H9 (cell line): ENCODE measurements at regions not wholly inside any gene's neighbourhood (a gene's known extent, or its start where the extent isn't known, plus 50 kb on each side); places are given as distances from the start of the nearest gene placed in this dataset.

Experiments
- DNase-seq: peaks from one replicate; pipeline ENCODE4 v3.0.0-alpha.2; 2017
- H2AFZ ChIP-seq: one replicate; pipeline ENCODE4 v1.6.1; 2013; ENCODE audit warnings: mild to moderate bottlenecking, low read length, control low read depth, moderate library complexity
- H2AK5ac ChIP-seq: 2 replicates; pipeline ENCODE4 v1.6.1; 2013; ENCODE audit warnings: low read length, control low read depth, mixed read lengths; ENCODE audit not compliant: insufficient read length
- H2BK120ac ChIP-seq: one replicate; pipeline ENCODE4 v1.6.1; 2013; ENCODE audit warnings: low read depth, mild to moderate bottlenecking, low read length, control low read depth, inconsistent platforms; ENCODE audit not compliant: poor library complexity, severe bottlenecking
- H2BK12ac ChIP-seq: 2 replicates; pipeline ENCODE4 v1.6.1; 2013; ENCODE audit warnings: low read length, control low read depth, mixed read lengths, low read depth; ENCODE audit not compliant: insufficient read length
- H2BK15ac ChIP-seq: 2 replicates; pipeline ENCODE4 v1.6.1; 2013; ENCODE audit warnings: low read depth, low read length, control low read depth
- H2BK20ac ChIP-seq: one replicate; pipeline ENCODE4 v1.6.1; 2013; ENCODE audit warnings: low read depth, mild to moderate bottlenecking, low read length, control low read depth, inconsistent platforms; ENCODE audit not compliant: poor library complexity, severe bottlenecking
- H2BK5ac ChIP-seq: 2 replicates; pipeline ENCODE4 v1.6.1; 2013; ENCODE audit warnings: low read length, control low read depth, mixed read lengths; ENCODE audit not compliant: insufficient read length
- H3K14ac ChIP-seq: 2 replicates; pipeline ENCODE4 v1.6.1; 2013; ENCODE audit warnings: low read length, control low read depth; ENCODE audit not compliant: insufficient read depth
- H3K18ac ChIP-seq: 2 replicates; pipeline ENCODE4 v1.6.1; 2013; ENCODE audit warnings: low read depth, mild to moderate bottlenecking, mixed read lengths, low read length, control low read depth; ENCODE audit not compliant: insufficient read length
- H3K23ac ChIP-seq: 2 replicates; pipeline ENCODE4 v1.6.1; 2013; ENCODE audit warnings: low read length, control low read depth, mixed read lengths, low read depth; ENCODE audit not compliant: insufficient read length
- H3K23me2 ChIP-seq: 2 replicates; pipeline ENCODE4 v1.6.1; 2013; ENCODE audit warnings: low read depth, mild to moderate bottlenecking, mixed read lengths, low read length, control low read depth; ENCODE audit not compliant: insufficient read length, poor library complexity, severe bottlenecking
- H3K27ac ChIP-seq: 2 replicates; pipeline ENCODE4 v1.5.1; 2013; ENCODE audit warnings: low read length, control low read depth, mixed read lengths, low read depth; ENCODE audit not compliant: insufficient read length
- H3K27me3 ChIP-seq: 2 replicates; pipeline ENCODE4 v1.6.1; 2013; ENCODE audit warnings: low read length, control low read depth, inconsistent platforms; ENCODE audit not compliant: insufficient read depth
- H3K4ac ChIP-seq: 2 replicates; pipeline ENCODE4 v1.6.1; 2013; ENCODE audit warnings: low read depth, mild to moderate bottlenecking, control low read depth, inconsistent platforms, low read length, moderate library complexity
- H3K4me1 ChIP-seq: 2 replicates; pipeline ENCODE4 v1.6.1; 2013; ENCODE audit warnings: low read length, control low read depth, inconsistent platforms; ENCODE audit not compliant: insufficient read depth
- H3K4me2 ChIP-seq: 2 replicates; pipeline ENCODE4 v1.6.1; 2013; ENCODE audit warnings: low read length, control low read depth, mixed read lengths; ENCODE audit not compliant: insufficient read length, insufficient read depth
- H3K56ac ChIP-seq: 2 replicates; pipeline ENCODE4 v1.6.1; 2013; ENCODE audit warnings: low read depth, mild to moderate bottlenecking, mixed read lengths, low read length, control low read depth; ENCODE audit not compliant: insufficient read length
- H3K79me1 ChIP-seq: 2 replicates; pipeline ENCODE4 v1.6.1; 2013; ENCODE audit warnings: low read depth, mild to moderate bottlenecking, moderate library complexity, low read length, control low read depth, inconsistent platforms; ENCODE audit not compliant: insufficient read depth, poor library complexity, severe bottlenecking
- H3K79me2 ChIP-seq: 2 replicates; pipeline ENCODE4 v1.6.1; 2013; ENCODE audit warnings: low read length, control low read depth, inconsistent platforms; ENCODE audit not compliant: insufficient read depth
- H3K9ac ChIP-seq: 2 replicates; pipeline ENCODE4 v1.6.1; 2013; ENCODE audit warnings: low read length, control low read depth, mixed read lengths; ENCODE audit not compliant: insufficient read length; ENCODE audit errors: extremely low read depth
- H3K9me3 ChIP-seq: one replicate; pipeline ENCODE4 v1.6.1; 2013; ENCODE audit warnings: low read depth, low read length, inconsistent platforms; ENCODE audit not compliant: control insufficient read depth
- H3T11ph ChIP-seq: one replicate; pipeline ENCODE4 v1.6.1; 2013; ENCODE audit warnings: mild to moderate bottlenecking, low read length, control low read depth, inconsistent platforms
- H4K20me1 ChIP-seq: one replicate; pipeline ENCODE4 v1.6.1; 2013; ENCODE audit not compliant: control insufficient read depth, insufficient read length, insufficient read depth
- H4K5ac ChIP-seq: 2 replicates; pipeline ENCODE4 v1.6.1; 2013; ENCODE audit warnings: low read depth, mild to moderate bottlenecking, mixed read lengths, low read length, control low read depth; ENCODE audit not compliant: insufficient read length
- H4K8ac ChIP-seq: replicated peaks from 2 replicates; pipeline ENCODE4 v1.6.1; 2013; ENCODE audit warnings: low read length, control low read depth, mixed read lengths, low read depth; ENCODE audit not compliant: insufficient read length
- H4K91ac ChIP-seq: 2 replicates; pipeline ENCODE4 v1.6.1; 2013; ENCODE audit warnings: low read depth, mild to moderate bottlenecking, moderate library complexity, mixed read lengths, low read length, control low read depth; ENCODE audit not compliant: insufficient read length
- H3K27ac Mint-ChIP-seq, 3 experiments: 2 replicates in 2 of 3; 3 replicates in 1 of 3; pipeline ENCODE4 v1.8.0; 2020 to 2021; ENCODE audit warnings: mixed read lengths in 3 of 3, mild to moderate bottlenecking in 1 of 3, moderate library complexity in 1 of 3
- H3K27me3 Mint-ChIP-seq: 2 replicates; pipeline ENCODE4 v1.8.0; 2021; ENCODE audit warnings: low read depth, mild to moderate bottlenecking, moderate library complexity, mixed read lengths
- H3K36me3 Mint-ChIP-seq, 3 experiments: 2 replicates in 2 of 3; 3 replicates in 1 of 3; pipeline ENCODE4 v1.8.0; 2020 to 2021; ENCODE audit warnings: low read depth in 3 of 3, mixed read lengths in 3 of 3; ENCODE audit not compliant: insufficient read depth in 1 of 3
- H3K4me1 Mint-ChIP-seq, 2 experiments: 2 replicates each; pipeline ENCODE4 v1.8.0; 2020; ENCODE audit warnings: mixed read lengths in 2 of 2
- H3K4me3 Mint-ChIP-seq, 2 experiments: 2 replicates in 1 of 2; 3 replicates in 1 of 2; pipeline ENCODE4 v1.8.0; 2020 to 2021; ENCODE audit warnings: mild to moderate bottlenecking in 2 of 2, mixed read lengths in 2 of 2, moderate library complexity in 1 of 2
- H3K9me3 Mint-ChIP-seq, 2 experiments: 2 replicates in 1 of 2; 3 replicates in 1 of 2; pipeline ENCODE4 v1.8.0; 2020; ENCODE audit warnings: mild to moderate bottlenecking in 2 of 2, mixed read lengths in 2 of 2, moderate library complexity in 1 of 2
- WGBS: extraction: QIAGEN DNeasy Blood & Tissue Kit; methylation state at CpG from one replicate; pipeline ENCODE4 v1.1.7; 2013; ENCODE audit warnings: missing lambda C conversion rate, low lambda C conversion rate, mixed read lengths; ENCODE audit not compliant: insufficient read length; ENCODE audit errors: extremely low coverage; 5-methylcytosine and 5-hydroxymethylcytosine counted together
- TF ChIP-seq, protein P1 (sequence below): fragments of 200-600 bp; sonication (generic); conservative IDR thresholded peaks from 3 replicates; pipeline ENCODE4 v1.8.0; 2021; ENCODE audit warnings: antibody characterized with exemption, mild to moderate bottlenecking

DNA sequence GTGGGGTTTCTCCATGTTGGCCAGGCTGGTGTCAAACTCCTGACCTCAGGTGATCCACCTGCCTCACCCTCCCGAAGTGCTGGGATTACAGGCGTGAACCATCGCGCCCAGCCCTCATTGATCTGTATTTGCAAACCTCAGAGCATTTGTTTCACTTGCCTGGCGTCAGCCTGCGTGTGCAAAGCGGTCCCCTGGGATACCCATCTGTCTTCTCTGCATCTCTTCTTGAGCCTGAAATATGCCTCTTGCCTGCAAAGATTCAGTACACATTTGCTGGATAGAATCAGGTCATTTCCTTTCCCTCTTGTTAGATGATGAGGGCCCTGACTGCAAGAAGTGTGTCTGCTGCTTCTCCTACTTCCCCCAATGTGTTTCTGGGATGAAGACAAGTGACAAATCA lies 1291.0 kb downstream of the TBC1D22A start:
- Histone ChIP-seq H2BK120ac (no peak overlapping the region), H3K9me3 (no peaks in the 10 kb centered on the region), H4K91ac (no peak overlapping the region), H3T11ph (no peak overlapping the region), H2AK5ac (no peak overlapping the region), H2BK20ac (no peak overlapping the region), H4K8ac (no peak overlapping the region), H3K14ac (no peak overlapping the region), H3K23ac (no peak overlapping the region), H3K23me2 (no peaks in the 10 kb centered on the region), H2AFZ (no peak overlapping the region), H4K5ac (no peak overlapping the region), H3K18ac (no peak overlapping the region), H2BK15ac (no peak overlapping the region), H3K27me3 (no peaks in the 10 kb centered on the region), H3K79me2 (no peaks in the 10 kb centered on the region), H3K4me1 (no peaks in the 10 kb centered on the region), H3K4ac (no peak overlapping the region), H2BK12ac (no peak overlapping the region), H3K56ac (no peak overlapping the region), H3K4me2 (no peak overlapping the region), H3K9ac (no peak overlapping the region), H2BK5ac (no peak overlapping the region), H4K20me1 (peaks cover 4% of the 10 kb centered on the region), H3K27ac (no peak overlapping the region), H3K79me1 (no peaks in the 10 kb centered on the region)
- no CpG with 5 or more reads among the region's 7 CpGs for WGBS
- TF ChIP-seq, protein P1, sequence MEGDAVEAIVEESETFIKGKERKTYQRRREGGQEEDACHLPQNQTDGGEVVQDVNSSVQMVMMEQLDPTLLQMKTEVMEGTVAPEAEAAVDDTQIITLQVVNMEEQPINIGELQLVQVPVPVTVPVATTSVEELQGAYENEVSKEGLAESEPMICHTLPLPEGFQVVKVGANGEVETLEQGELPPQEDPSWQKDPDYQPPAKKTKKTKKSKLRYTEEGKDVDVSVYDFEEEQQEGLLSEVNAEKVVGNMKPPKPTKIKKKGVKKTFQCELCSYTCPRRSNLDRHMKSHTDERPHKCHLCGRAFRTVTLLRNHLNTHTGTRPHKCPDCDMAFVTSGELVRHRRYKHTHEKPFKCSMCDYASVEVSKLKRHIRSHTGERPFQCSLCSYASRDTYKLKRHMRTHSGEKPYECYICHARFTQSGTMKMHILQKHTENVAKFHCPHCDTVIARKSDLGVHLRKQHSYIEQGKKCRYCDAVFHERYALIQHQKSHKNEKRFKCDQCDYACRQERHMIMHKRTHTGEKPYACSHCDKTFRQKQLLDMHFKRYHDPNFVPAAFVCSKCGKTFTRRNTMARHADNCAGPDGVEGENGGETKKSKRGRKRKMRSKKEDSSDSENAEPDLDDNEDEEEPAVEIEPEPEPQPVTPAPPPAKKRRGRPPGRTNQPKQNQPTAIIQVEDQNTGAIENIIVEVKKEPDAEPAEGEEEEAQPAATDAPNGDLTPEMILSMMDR = no peak
- Mint-ChIP-seq H3K27me3 (peaks cover 12% of the 10 kb centered on the region), H3K36me3 (no peaks in the 10 kb centered on the region; a peak in 1 of 7 replicates), H3K9me3 (no peaks in the 10 kb centered on the region; a peak in 1 of 5 replicates), H3K4me1 (no peaks in the 10 kb centered on the region), H3K27ac (no peak overlapping the region), H3K4me3 (no peak overlapping the region)
- no peak for DNase-seq
